Neural crest cell (in vitro differentiated cells): ENCODE measurements at regions not wholly inside any gene's neighbourhood (a gene's known extent, or its start where the extent isn't known, plus 50 kb on each side); places are given as distances from the start of the nearest gene placed in this dataset.

Experiments used
- DNase-seq: peaks from one replicate; pipeline ENCODE4 v3.0.0; 2021; ENCODE audit warnings: low read depth, mixed read lengths, low spot score
- H3K27ac Mint-ChIP-seq: one replicate; pipeline ENCODE4 v1.8.0; 2021; ENCODE audit warnings: mild to moderate bottlenecking, mixed read lengths; ENCODE audit not compliant: unreplicated experiment
- H3K27me3 Mint-ChIP-seq: 2 replicates; pipeline ENCODE4 v1.8.0; 2021; ENCODE audit warnings: low read depth, mild to moderate bottlenecking, mixed read lengths
- H3K36me3 Mint-ChIP-seq: 2 replicates; pipeline ENCODE4 v1.8.0; 2021; ENCODE audit warnings: low read depth, mild to moderate bottlenecking, mixed read lengths
- H3K4me1 Mint-ChIP-seq: 2 replicates; pipeline ENCODE4 v1.8.0; 2021; ENCODE audit warnings: mixed read lengths
- H3K4me3 Mint-ChIP-seq: one replicate; pipeline ENCODE4 v1.8.0; 2021; ENCODE audit warnings: mild to moderate bottlenecking, mixed read lengths
- H3K9me3 Mint-ChIP-seq: 2 replicates; pipeline ENCODE4 v1.8.0; 2021; ENCODE audit warnings: mixed read lengths
- CTCF ChIP-seq: fragments of 200-600 bp; sonication (generic); conservative IDR thresholded peaks from 2 replicates; pipeline ENCODE4 v1.5.0; 2021; ENCODE audit warnings: antibody characterized with exemption, mild to moderate bottlenecking

- no peak for DNase-seq
- Mint-ChIP-seq H3K27me3 (no peaks in the 10 kb centered on the region), H3K9me3 (peaks cover 5% of the 10 kb centered on the region), H3K27ac (no peak overlapping the region), H3K4me3 (no peak overlapping the region), H3K36me3 (no peaks in the 10 kb centered on the region), H3K4me1 (peaks cover 14% of the 10 kb centered on the region)
- TF ChIP-seq CTCF = no peak
Observed at GRCh38 chr18:45482286-45482685, 133.0 kb upstream of the SLC14A2 start.

- DNase-seq = no peak
- Mint-ChIP-seq H3K4me1 (peaks cover 14% of the 10 kb centered on the region), H3K36me3 (no peaks in the 10 kb centered on the region), H3K27ac (no peak overlapping the region), H3K9me3 (peaks cover 8% of the 10 kb centered on the region), H3K27me3 (no peaks in the 10 kb centered on the region), H3K4me3 (no peak overlapping the region)
- TF ChIP-seq CTCF = no peak
Observed at GRCh38 chr18:45487581-45487980, 127.7 kb upstream of the SLC14A2 start.

GRCh38 chr18:45488645-45489044 is 126.6 kb upstream of the SLC14A2 start:
- Mint-ChIP-seq H3K27me3 (no peaks in the 10 kb centered on the region), H3K27ac (no peak overlapping the region), H3K4me1 (peaks cover 14% of the 10 kb centered on the region), H3K36me3 (no peaks in the 10 kb centered on the region), H3K9me3 (peaks cover 8% of the 10 kb centered on the region), H3K4me3 (no peak overlapping the region)
- no peak for DNase-seq
- TF ChIP-seq CTCF = no peak

- H3K36me3 Mint-ChIP-seq = no peaks in the 10 kb centered on the region
- H3K4me1 Mint-ChIP-seq = no peaks in the 10 kb centered on the region
- no peak for DNase-seq
- no peak for TF ChIP-seq CTCF
- no peak overlapping the region for H3K4me3 Mint-ChIP-seq
- no peak overlapping the region for H3K27ac Mint-ChIP-seq
- H3K27me3 Mint-ChIP-seq = peaks cover 1% of the 10 kb centered on the region
- peaks cover 3% of the 10 kb centered on the region for H3K9me3 Mint-ChIP-seq
Observed at GRCh38 chr18:45493830-45494229, 121.4 kb upstream of the SLC14A2 start.

- DNase-seq = no peak
- Mint-ChIP-seq H3K9me3 (peaks cover 3% of the 10 kb centered on the region), H3K4me1 (no peaks in the 10 kb centered on the region), H3K27me3 (peaks cover 3% of the 10 kb centered on the region), H3K36me3 (no peaks in the 10 kb centered on the region), H3K27ac (no peak overlapping the region), H3K4me3 (no peak overlapping the region)
- TF ChIP-seq CTCF = no peak
Observed at GRCh38 chr18:45494811-45495210, 120.5 kb upstream of the SLC14A2 start.

- no peak for TF ChIP-seq CTCF
- peaks cover 3% of the 10 kb centered on the region for H3K27me3 Mint-ChIP-seq
- no peak for DNase-seq
- H3K4me1 Mint-ChIP-seq = no peaks in the 10 kb centered on the region
- no peak overlapping the region for H3K4me3 Mint-ChIP-seq
- H3K9me3 Mint-ChIP-seq = peaks cover 3% of the 10 kb centered on the region
- no peak overlapping the region for H3K27ac Mint-ChIP-seq
- H3K36me3 Mint-ChIP-seq = no peaks in the 10 kb centered on the region
Observed at GRCh38 chr18:45496741-45497140, 118.5 kb upstream of the SLC14A2 start.
